HepG2 (cell line): ENCODE measurements at regions not wholly inside any gene's neighbourhood (a gene's known extent, or its start where the extent isn't known, plus 50 kb on each side); places are given as distances from the start of the nearest gene placed in this dataset.
A peak's percentile ranks its signal among the peaks of the same experiment; 100 is the strongest.

Source experiments
- ATAC-seq: fragments of 200-7000 bp; cut with Tn5 transposase; 3 replicates; pipeline ENCODE4 v1.9.1; 2020; ENCODE audit warnings: mild to moderate bottlenecking, moderate library complexity
- BruUV-seq: library from RNA; stranded (reverse); fragments of 400-500 nt; replicated peaks from 2 replicates; lab custom pipeline; 2021; lab: Mats Ljungman, UMichigan
- CTCF ChIA-PET: fragments of 300-600 bp; formaldehyde crosslinking; extraction: SDS; loops from one replicate; lab custom pipeline; 2021; ENCODE audit warnings: low total read pairs, inconsistent platforms, low intra/inter-chr PET ratio; lab: Yijun Ruan, JAX
- POLR2A ChIA-PET: fragments of 350-600 bp; sonication (Branson Sonifier 250); formaldehyde crosslinking; loops from one replicate; lab custom pipeline; 2020; ENCODE audit warnings: antibody characterized with exemption, inconsistent platforms; lab: Yijun Ruan, JAX
- DNase-seq: peaks from one replicate; pipeline ENCODE4 v3.0.0-alpha.2; 2015; ENCODE audit warnings: low spot score
- FAIRE-seq: peaks from 3 replicates; lab custom pipeline; 2011; peaks lifted over from hg19 to GRCh38; lab: Jason Lieb, UNC
- H2AFZ ChIP-seq: one replicate; pipeline ENCODE4 v1.6.1; 2011; ENCODE audit warnings: low read length, inconsistent platforms
- H3K27ac ChIP-seq: fragments of 300-600 bp; 3 replicates; pipeline ENCODE4 v1.8.0; 2011; ENCODE audit warnings: mixed run types, mild to moderate bottlenecking, mixed read lengths, low read length, inconsistent platforms; ENCODE audit not compliant: insufficient read depth; ENCODE audit errors: extremely low read length
- H3K27me3 ChIP-seq, 2 experiments: fragments of 200-600 bp in 1 of 2; 2 replicates in 1 of 2; 3 replicates in 1 of 2; pipeline versions ENCODE4 v1.6.0 to v1.8.0; 2011; ENCODE audit warnings: low read length in 2 of 2, mild to moderate bottlenecking in 2 of 2, moderate library complexity in 2 of 2, inconsistent platforms in 1 of 2; ENCODE audit not compliant: insufficient read depth in 2 of 2, control insufficient read depth in 1 of 2
- H3K36me3 ChIP-seq, 2 experiments: fragments of 200-600 bp in 1 of 2; replicated peaks in 1 of 2; 2 replicates in 1 of 2; 3 replicates in 1 of 2; pipeline versions ENCODE4 v1.5.1 to v1.8.0; 2011; ENCODE audit warnings: low read length in 2 of 2, inconsistent platforms in 1 of 2; ENCODE audit not compliant: insufficient read depth in 2 of 2, control insufficient read depth in 1 of 2
- H3K4me1 ChIP-seq: 2 replicates; pipeline ENCODE4 v1.5.1; 2012; ENCODE audit warnings: low read length, inconsistent platforms; ENCODE audit not compliant: insufficient read depth
- H3K4me2 ChIP-seq: 2 replicates; pipeline ENCODE4 v1.6.0; 2011; ENCODE audit warnings: low read depth, low read length, inconsistent platforms
- H3K4me3 ChIP-seq, 3 experiments: fragments of 200-600 bp in 1 of 3; sonication (generic), shearing (Covaris generic) in 1 of 3; replicated peaks in 1 of 3; 2 replicates each; pipeline ENCODE4 v1.5.1; 2011 to 2016; ENCODE audit warnings: low read length in 3 of 3, inconsistent platforms in 2 of 3, low read depth in 2 of 3, mild to moderate bottlenecking in 2 of 3, control low read depth in 1 of 3, mixed read lengths in 1 of 3; ENCODE audit not compliant: insufficient read depth in 1 of 3
- H3K79me2 ChIP-seq: one replicate; pipeline ENCODE4 v1.6.1; 2011; ENCODE audit warnings: low read length, inconsistent platforms; ENCODE audit not compliant: insufficient read depth
- H3K9ac ChIP-seq: 2 replicates; pipeline ENCODE4 v1.6.0; 2011; ENCODE audit warnings: mild to moderate bottlenecking, low read depth, low read length, inconsistent platforms; ENCODE audit not compliant: insufficient read depth
- H3K9me3 ChIP-seq: 2 replicates; pipeline ENCODE4 v1.5.1; 2012; ENCODE audit warnings: mild to moderate bottlenecking, low read length
- H4K20me1 ChIP-seq: 2 replicates; pipeline ENCODE4 v1.6.0; 2011; ENCODE audit warnings: inconsistent platforms, mild to moderate bottlenecking, low read length, moderate library complexity; ENCODE audit not compliant: insufficient read depth
- ARNT ChIP-seq: fragments of 450-650 bp; IDR thresholded peaks from 2 replicates; pipeline ENCODE4 v1.6.1; 2017
- ATF7 ChIP-seq, 2 experiments: fragments of 450-650 bp in 1 of 2; sonication (generic) in 1 of 2; formaldehyde crosslinking in 1 of 2; IDR thresholded peaks; 2 replicates each; pipeline versions ENCODE4 v1.4.0 to v1.6.1; 2016 to 2020; ENCODE audit warnings: antibody characterized with exemption in 1 of 2, mild to moderate bottlenecking in 1 of 2, missing genetic modification reagents in 1 of 2
- CCAR2 ChIP-seq: fragments of 200-400 bp; formaldehyde crosslinking; optimal IDR thresholded peaks from 2 replicates; pipeline ENCODE3; 2018; ENCODE audit warnings: low read depth, mild to moderate bottlenecking, low read length, moderate library complexity
- CREB1 ChIP-seq, 2 experiments: fragments of 450-650 bp in 1 of 2; IDR thresholded peaks; 2 replicates each; pipeline ENCODE4 v1.6.1; 2016 to 2017; ENCODE audit warnings: control low read depth in 1 of 2, mild to moderate bottlenecking in 1 of 2, missing compliant biosample characterization in 1 of 2, missing genetic modification characterization in 1 of 2
- ERF ChIP-seq: IDR thresholded peaks from 2 replicates; pipeline ENCODE4 v1.6.1; 2018; ENCODE audit warnings: missing biosample characterization, missing genetic modification reagents
- HMG20A ChIP-seq: IDR thresholded peaks from 2 replicates; pipeline ENCODE4 v1.6.1; 2016; ENCODE audit warnings: borderline replicate concordance
- JARID2 ChIP-seq: sonication (generic); formaldehyde crosslinking; IDR thresholded peaks from 2 replicates; pipeline ENCODE4 v1.8.1; 2023; ENCODE audit warnings: missing genetic modification reagents, inconsistent platforms; ENCODE audit not compliant: insufficient replicate concordance
- MLXIP ChIP-seq: sonication (generic); formaldehyde crosslinking; IDR thresholded peaks from 2 replicates; pipeline ENCODE4 v1.9.0; 2021; ENCODE audit warnings: missing genetic modification reagents, borderline replicate concordance
- RBM39 ChIP-seq: fragments of 200-400 bp; formaldehyde crosslinking; IDR thresholded peaks from one replicate; pipeline ENCODE4 v1.6.1; 2018; ENCODE audit warnings: antibody characterized with exemption, mild to moderate bottlenecking, low read depth, low read length; ENCODE audit not compliant: poor library complexity, severe bottlenecking
- SPEN ChIP-seq: sonication (generic); formaldehyde crosslinking; IDR thresholded peaks from 2 replicates; pipeline ENCODE4 v1.5.1; 2020; ENCODE audit warnings: low read depth, mild to moderate bottlenecking, missing genetic modification reagents
- ZBTB3 ChIP-seq: sonication (generic); formaldehyde crosslinking; IDR thresholded peaks from 2 replicates; pipeline ENCODE4 v1.4.0; 2020; ENCODE audit warnings: low read depth, mild to moderate bottlenecking, moderate library complexity, missing genetic modification reagents, borderline replicate concordance
- ZBTB4 ChIP-seq: sonication (generic); formaldehyde crosslinking; IDR thresholded peaks from 2 replicates; pipeline ENCODE4 v1.4.0; 2020; ENCODE audit warnings: missing genetic modification reagents, mild to moderate bottlenecking, borderline replicate concordance
- ZNF230 ChIP-seq: sonication (generic); formaldehyde crosslinking; IDR thresholded peaks from 2 replicates; pipeline ENCODE4 v1.4.0; 2020; ENCODE audit warnings: mild to moderate bottlenecking, missing genetic modification reagents
- ZNF530 ChIP-seq: sonication (generic); formaldehyde crosslinking; IDR thresholded peaks from 2 replicates; pipeline ENCODE4 v1.5.0; 2020; ENCODE audit warnings: low read depth, mild to moderate bottlenecking, missing genetic modification reagents
- ZSCAN22 ChIP-seq: sonication (generic); formaldehyde crosslinking; IDR thresholded peaks from 2 replicates; pipeline ENCODE4 v1.4.0; 2020; ENCODE audit warnings: mild to moderate bottlenecking, missing genetic modification reagents
- WGBS: methylation state at CpG from one replicate; pipeline ENCODE4 v1.1.6; 2017; ENCODE audit warnings: low lambda C conversion rate; 5-methylcytosine and 5-hydroxymethylcytosine counted together
- in situ Hi-C: cut with HindIII; loops from 2 replicates; pipeline ENCODE4 v1.10.0; 2017; ENCODE audit warnings: low pct_unique_long_range_greater_than_20kb; ENCODE audit not compliant: extremely low pct_ligation_motif_present
- intact Hi-C: fragments of 100-400 bp; cut with micrococcal nuclease; formaldehyde crosslinking; loops from one replicate; pipeline ENCODE4 v1.10.0; 2022; ENCODE audit not compliant: unreplicated experiment

GRCh38 chr1:82171955-82172354, 371.2 kb downstream of the ADGRL2 start:
- TF ChIP-seq ZBTB4 (CRISPR knock-in tag): no peak
- no peak for TF ChIP-seq SPEN (CRISPR knock-in tag)
- TF ChIP-seq HMG20A: no peak
- TF ChIP-seq JARID2: no peak
- no peak for TF ChIP-seq ARNT
- TF ChIP-seq ZSCAN22 (CRISPR knock-in tag): no peak
- TF ChIP-seq ERF (CRISPR knock-in tag): no peak
- no peak for TF ChIP-seq CCAR2
- TF ChIP-seq ZNF230 (CRISPR knock-in tag): no peak
- no peak for TF ChIP-seq MLXIP (CRISPR knock-in tag)
- TF ChIP-seq ATF7 (IDR thresholded peaks at IDR 0.05): peak; percentile 92
- no peak for TF ChIP-seq ATF7 (CRISPR knock-in tag; IDR thresholded peaks at IDR 0.05)
- no peak for TF ChIP-seq RBM39
- TF ChIP-seq ZBTB3 (CRISPR knock-in tag): no peak
- no peak for TF ChIP-seq ZNF530 (CRISPR knock-in tag)
- TF ChIP-seq CREB1 (IDR thresholded peaks at IDR 0.05): peak; percentile 11; the same call in 1 of the 2 replicates
- no peak for TF ChIP-seq CREB1 (CRISPR knock-in tag; IDR thresholded peaks at IDR 0.05)
- intact Hi-C loops (no loop called here), in situ Hi-C loops (no loop called here)
- H3K4me3 ChIP-seq: no peak overlapping the region
- no peaks in the 10 kb centered on the region for H3K4me1 ChIP-seq
- H3K27me3 ChIP-seq: no peaks in the 10 kb centered on the region; a peak in 1 of 5 replicates
- 20% methylated on average over 2 of the region's 2 CpGs for WGBS
- no peak for DNase-seq
- H4K20me1 ChIP-seq: no peaks in the 10 kb centered on the region
- CTCF ChIA-PET: no interaction called here
- no peak overlapping the region for H2AFZ ChIP-seq
- BruUV-seq: no TSS peak
- H3K79me2 ChIP-seq: no peaks in the 10 kb centered on the region
- H3K9me3 ChIP-seq: peaks cover 69% of the 10 kb centered on the region
- POLR2A ChIA-PET: no interaction called here
- H3K36me3 ChIP-seq: no peaks in the 10 kb centered on the region
- no peak overlapping the region for H3K4me2 ChIP-seq
- no peak overlapping the region for H3K27ac ChIP-seq
- FAIRE-seq: no peak
- ATAC-seq: no peak
- no peak overlapping the region for H3K9ac ChIP-seq
